ENCODE measurements at regions not wholly inside any gene's neighbourhood (a gene's known extent, or its start where the extent isn't known, plus 50 kb on each side); places are given as distances from the start of the nearest gene placed in this dataset.
A peak's percentile ranks its signal among the peaks of the same experiment; 100 is the strongest.

GRCh38 chr3:167051421-167051820 is 328.7 kb downstream of the ZBBX start:
- H3K9me3 ChIP-seq = no peaks in the 10 kb centered on the region
- TF ChIP-seq CTCF (IDR thresholded peaks at IDR 0.05) = no peak
- TF ChIP-seq EP300 (IDR thresholded peaks at IDR 0.05) = no peak
- no peak for TF ChIP-seq POLR2A (IDR thresholded peaks at IDR 0.05)
- no peak for TF ChIP-seq POLR2AphosphoS5 (IDR thresholded peaks at IDR 0.05)
- no peaks in the 10 kb centered on the region for H3K4me1 ChIP-seq
- no peaks in the 10 kb centered on the region for H3K36me3 ChIP-seq
- H3K4me3 ChIP-seq = no peak overlapping the region
- no peak overlapping the region for H3K27ac ChIP-seq
- ATAC-seq = no peak
- H3K27me3 ChIP-seq = no peaks in the 10 kb centered on the region
- WGBS, 2 donors (ENCODE audit: low coverage in 1 of 2) = 55 to 74% methylated on average over 2 to 4 of the region's 4 CpGs

- Histone ChIP-seq H3K9me3 (no peaks in the 10 kb centered on the region), H3K27ac (no peak overlapping the region), H3K4me1 (no peaks in the 10 kb centered on the region), H3K4me3 (no peak overlapping the region), H3K36me3 (no peaks in the 10 kb centered on the region), H3K27me3 (no peaks in the 10 kb centered on the region)
- TF ChIP-seq POLR2A (IDR thresholded peaks at IDR 0.05) (no peak), POLR2AphosphoS5 (IDR thresholded peaks at IDR 0.05) (no peak), CTCF (IDR thresholded peaks at IDR 0.05) (no peak), EP300 (IDR thresholded peaks at IDR 0.05) (no peak)
- ATAC-seq = no peak
- 55 to 79% methylated on average over 2 of the region's 2 CpGs for WGBS, 2 donors (ENCODE audit: low coverage in 1 of 2)
Observed at GRCh38 chr3:167033866-167034265, 346.2 kb downstream of the ZBBX start.

- TF ChIP-seq POLR2A (IDR thresholded peaks at IDR 0.05) (no peak), CTCF (IDR thresholded peaks at IDR 0.05) (peak; percentile 13 to 61 (median 52)), EP300 (IDR thresholded peaks at IDR 0.05) (no peak), POLR2AphosphoS5 (IDR thresholded peaks at IDR 0.05) (no peak)
- Histone ChIP-seq H3K9me3 (no peaks in the 10 kb centered on the region), H3K27ac (no peak overlapping the region), H3K4me3 (no peak overlapping the region), H3K36me3 (no peaks in the 10 kb centered on the region), H3K27me3 (no peaks in the 10 kb centered on the region), H3K4me1 (no peaks in the 10 kb centered on the region)
- WGBS, 2 donors (ENCODE audit: low coverage in 1 of 2) = 27 to 38% methylated on average over 5 of the region's 5 CpGs
- ATAC-seq = no peak
Observed at GRCh38 chr3:167032267-167032876, 347.7 kb downstream of the ZBBX start.

- Histone ChIP-seq H3K36me3 (no peaks in the 10 kb centered on the region), H3K27me3 (no peaks in the 10 kb centered on the region), H3K4me1 (no peaks in the 10 kb centered on the region), H3K4me3 (no peak overlapping the region), H3K27ac (no peak overlapping the region), H3K9me3 (no peaks in the 10 kb centered on the region)
- ATAC-seq = no peak
- 72 to 79% methylated on average over 12 of the region's 12 CpGs for WGBS, 2 donors (ENCODE audit: low coverage in 1 of 2)
- TF ChIP-seq EP300 (IDR thresholded peaks at IDR 0.05) (no peak), CTCF (IDR thresholded peaks at IDR 0.05) (no peak), POLR2AphosphoS5 (IDR thresholded peaks at IDR 0.05) (no peak), POLR2A (IDR thresholded peaks at IDR 0.05) (no peak)
Observed at GRCh38 chr3:167031364-167032049, 348.6 kb downstream of the ZBBX start.

Data from gastroesophageal sphincter (tissue), 4 donors.